ENCODE measurements at regions not wholly inside any gene's neighbourhood (a gene's known extent, or its start where the extent isn't known, plus 50 kb on each side); places are given as distances from the start of the nearest gene placed in this dataset.

DNA sequence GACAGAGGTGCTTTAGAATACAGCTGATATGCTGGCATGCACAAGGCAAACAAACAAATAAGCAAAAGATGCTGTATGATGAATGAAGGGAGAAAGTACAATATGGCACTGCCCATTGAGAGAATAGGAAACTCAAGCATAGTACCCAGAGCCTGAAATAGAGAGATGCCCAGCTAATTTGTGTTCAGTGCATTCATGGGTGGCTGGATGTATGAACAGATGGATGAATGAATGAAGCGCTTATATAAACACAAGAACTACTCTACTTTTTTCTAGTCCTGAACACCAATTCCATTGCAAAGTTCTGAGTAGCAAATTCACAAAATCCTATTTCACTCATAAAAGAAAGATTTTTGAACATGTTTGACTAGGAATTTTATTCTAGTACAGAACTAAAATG, 756.3 kb downstream of the SATB2 start:
- DNase-seq (ENCODE audit: low read depth), result no peak

DNA sequence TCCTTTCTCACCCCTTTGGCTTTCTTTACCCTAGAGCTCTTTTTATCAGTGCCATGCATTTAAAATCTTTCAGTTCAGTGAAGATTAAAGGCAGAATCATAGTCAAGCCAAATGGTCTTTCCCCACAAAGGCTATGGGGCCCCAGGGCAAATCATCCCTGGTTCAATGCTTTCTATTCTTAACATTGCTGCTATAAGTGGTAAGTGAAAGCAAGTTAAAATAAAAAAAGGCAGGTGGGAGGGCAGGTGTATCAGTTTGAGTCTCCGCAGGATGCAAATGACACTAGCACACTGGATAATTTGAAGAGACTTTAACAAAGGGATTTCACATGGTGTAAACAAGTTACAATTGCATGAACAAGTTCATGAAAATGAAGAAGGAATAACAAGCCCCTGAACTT, 757.4 kb downstream of the SATB2 start:
- no peak for DNase-seq (ENCODE audit: low read depth)

- DNase-seq (ENCODE audit: low read depth), result no peak
These were observed 759.5 kb downstream of the SATB2 start for GRCh38 chr2:198698230-198698629.

GRCh38 chr2:198697794-198698193, 759.9 kb downstream of the SATB2 start:
- DNase-seq (ENCODE audit: low read depth), result no peak

GRCh38 chr2:198697218-198697617, 760.5 kb downstream of the SATB2 start:
- DNase-seq (ENCODE audit: low read depth), result no peak

GRCh38 chr2:198695879-198696278, 761.9 kb downstream of the SATB2 start:
- DNase-seq (ENCODE audit: low read depth), result no peak

- DNase-seq (ENCODE audit: low read depth), result no peak
These were observed 764.7 kb downstream of the SATB2 start for GRCh38 chr2:198692907-198693510.

DNA sequence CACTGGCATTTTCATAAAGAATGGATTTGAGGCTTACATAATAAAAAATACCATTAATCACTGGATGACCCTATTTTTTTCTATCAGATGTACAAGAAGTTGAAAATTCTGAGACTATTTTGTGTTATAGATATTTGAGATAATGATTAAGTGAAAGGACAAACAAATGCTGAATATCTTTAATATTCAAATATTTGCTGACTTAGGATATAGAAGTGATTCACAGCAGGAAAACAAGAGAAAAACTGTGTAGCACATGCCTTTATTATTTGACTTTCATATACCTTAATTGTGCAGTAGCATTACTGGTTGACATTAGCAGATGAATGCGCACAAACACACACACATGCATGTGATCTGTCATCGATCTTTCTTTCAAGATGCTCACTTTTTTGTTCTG, 766.5 kb downstream of the SATB2 start:
- DNase-seq (ENCODE audit: low read depth), result no peak

DNA sequence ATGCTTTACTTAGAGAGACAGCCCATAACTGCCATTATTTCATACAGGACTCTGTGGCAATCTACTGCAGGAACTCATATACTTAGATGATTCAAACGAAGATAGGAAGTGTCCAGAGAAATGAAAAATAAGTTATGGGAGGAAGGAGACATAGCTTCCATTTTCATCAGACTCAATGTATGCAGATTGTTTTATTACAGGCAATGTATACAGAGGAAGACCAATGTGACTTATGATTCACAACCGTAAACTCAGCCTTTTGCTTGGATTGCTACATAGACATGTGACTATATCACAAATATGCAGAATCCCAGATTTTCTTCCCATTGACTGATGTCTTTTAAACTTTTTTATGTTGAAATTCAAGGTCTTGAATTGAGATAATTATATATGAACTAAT, 793.4 kb downstream of the SATB2 start:
- DNase-seq (ENCODE audit: low read depth), result peak; percentile 50

GRCh38 chr2:198662905-198663304, 794.8 kb downstream of the SATB2 start:
- no peak for DNase-seq (ENCODE audit: low read depth)

- DNase-seq (ENCODE audit: low read depth), result peak; percentile 48
These were observed 797.2 kb downstream of the SATB2 start for GRCh38 chr2:198660501-198660900.

DNA sequence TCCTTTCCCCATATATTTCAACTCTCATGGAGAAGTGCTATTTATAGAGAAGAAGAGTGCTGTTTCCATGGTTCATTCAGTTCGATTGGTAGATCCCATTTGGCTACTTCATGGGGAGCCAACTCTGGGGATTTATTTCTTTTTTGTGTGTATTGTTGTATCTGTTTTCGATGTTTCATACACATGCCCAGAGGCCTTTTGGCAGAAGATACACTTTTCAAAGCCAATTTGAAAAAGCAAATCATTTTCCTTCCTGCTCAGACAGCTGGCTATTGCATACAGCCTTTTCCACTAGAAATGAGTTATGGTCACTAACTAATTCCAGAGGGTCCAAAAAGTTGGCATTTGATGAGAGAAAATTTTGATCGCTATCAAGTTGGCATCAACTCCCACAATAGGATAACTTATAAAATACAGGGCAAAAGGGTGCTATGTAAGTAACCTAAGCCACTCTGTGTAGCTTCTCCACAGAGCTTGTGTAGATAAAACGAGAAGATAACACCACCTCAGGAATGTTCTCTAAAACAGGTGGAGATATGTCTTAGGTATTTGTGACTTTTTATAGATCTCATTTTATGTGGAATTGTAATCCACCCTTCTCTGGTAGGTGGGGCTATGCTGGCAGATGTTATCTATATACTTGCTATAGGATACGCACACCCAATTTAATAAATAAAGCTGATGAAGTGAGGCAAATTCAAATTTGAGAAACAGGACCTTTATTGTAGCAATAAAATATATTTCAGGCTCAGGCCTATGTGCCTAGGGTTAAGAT, 798.5 kb downstream of the SATB2 start:
- DNase-seq (ENCODE audit: low read depth), result no peak

DNA sequence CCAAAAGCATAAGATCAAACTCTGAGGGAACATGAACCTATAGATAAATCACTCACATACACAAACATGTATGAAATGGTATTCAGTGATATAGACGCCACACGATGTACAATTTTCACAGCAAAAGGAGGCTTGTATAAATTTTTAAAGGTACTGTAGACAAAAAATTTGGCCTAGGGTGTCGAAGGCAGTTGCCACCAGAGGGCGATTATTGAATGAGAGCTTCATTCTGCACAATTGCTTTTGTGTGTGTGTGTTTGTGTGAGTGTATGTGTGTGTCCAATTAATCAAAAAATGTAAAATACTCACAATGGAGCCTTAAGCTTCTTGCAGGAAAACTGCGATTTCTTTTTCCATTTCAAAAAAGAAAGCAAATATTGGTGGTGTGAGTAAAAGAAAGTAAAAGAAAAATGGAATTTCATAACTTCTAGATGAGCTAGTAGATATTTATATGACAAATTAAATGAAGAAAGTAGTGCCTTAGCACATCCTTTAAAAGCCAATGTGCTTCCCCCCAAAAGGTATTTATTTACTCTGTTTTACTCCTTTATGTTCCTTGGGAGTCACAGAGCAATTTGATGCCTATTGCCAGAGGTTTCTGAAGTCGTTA, 800.1 kb downstream of the SATB2 start:
- DNase-seq (ENCODE audit: low read depth), result no peak

- no peak for DNase-seq (ENCODE audit: low read depth)
These were observed 800.9 kb downstream of the SATB2 start for GRCh38 chr2:198656869-198657268.

- DNase-seq (ENCODE audit: low read depth), result no peak
These were observed 803.1 kb downstream of the SATB2 start for GRCh38 chr2:198654646-198655045.

GRCh38 chr2:198653311-198653710, 804.4 kb downstream of the SATB2 start:
- no peak for DNase-seq (ENCODE audit: low read depth)

DNA sequence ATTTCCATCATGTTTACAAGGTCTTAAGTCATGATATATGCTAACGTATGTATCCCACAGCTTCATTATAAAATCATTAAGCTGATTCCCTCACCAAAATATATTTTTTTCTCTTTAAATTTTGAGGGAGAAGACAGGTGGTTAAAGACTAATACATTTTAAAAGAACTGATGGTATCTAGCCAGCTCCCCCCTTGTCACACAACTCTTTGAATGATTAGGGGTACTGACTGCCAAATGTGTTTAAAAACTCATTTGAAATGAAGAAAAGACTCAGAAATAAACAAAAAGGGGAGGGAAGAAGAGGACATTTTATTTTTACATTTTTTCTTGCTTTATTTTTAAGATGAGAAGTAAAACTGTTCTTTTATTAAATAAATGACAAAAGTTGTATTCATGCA, 805.3 kb downstream of the SATB2 start:
- no peak for DNase-seq (ENCODE audit: low read depth)

- no peak for DNase-seq (ENCODE audit: low read depth)
These were observed 811.9 kb downstream of the SATB2 start for GRCh38 chr2:198645816-198646215.

- no peak for DNase-seq (ENCODE audit: low read depth)
These were observed 816.6 kb downstream of the SATB2 start for GRCh38 chr2:198641161-198641560.

DNA sequence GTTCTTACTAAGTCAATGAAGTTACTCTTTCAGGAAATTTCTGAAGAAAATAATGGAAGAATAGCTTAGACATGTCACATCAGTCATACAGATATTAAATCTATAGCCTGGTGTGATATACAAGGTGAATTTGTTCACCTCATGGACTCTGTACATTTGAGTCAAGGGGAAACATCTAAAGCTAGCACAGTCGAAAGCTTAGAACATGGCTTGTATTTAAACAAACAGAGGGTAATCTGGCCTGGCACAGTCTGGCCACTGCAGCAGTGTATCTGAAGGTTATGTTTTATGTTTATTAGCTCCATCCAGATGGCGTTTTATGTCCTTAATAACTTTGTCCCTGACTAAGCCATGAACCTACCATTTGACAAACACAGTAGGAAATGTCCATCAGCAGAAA, 817.3 kb downstream of the SATB2 start:
- DNase-seq (ENCODE audit: low read depth), result no peak

DNA sequence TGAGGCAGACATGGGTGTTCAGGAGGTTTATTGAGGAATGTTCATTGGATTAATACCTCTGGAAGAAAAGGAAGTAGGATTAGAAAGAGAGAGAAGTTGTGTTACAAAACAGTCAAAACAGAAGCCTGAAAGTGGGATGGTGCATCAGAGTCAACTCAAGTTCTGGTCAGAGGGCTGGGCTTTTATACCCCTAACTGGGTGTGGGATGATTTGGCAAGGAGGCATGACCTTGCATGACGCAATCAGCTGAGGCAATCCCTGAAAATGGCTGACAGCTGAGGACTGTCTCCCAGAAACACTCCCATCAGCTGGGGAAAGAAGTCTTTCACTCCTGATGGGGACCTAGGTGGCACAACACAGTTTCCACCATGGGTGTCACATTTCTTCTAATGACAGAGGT, 818.2 kb downstream of the SATB2 start:
- DNase-seq (ENCODE audit: low read depth), result no peak

- DNase-seq (ENCODE audit: low read depth), result no peak
These were observed 819.2 kb downstream of the SATB2 start for GRCh38 chr2:198638577-198638976.

GRCh38 chr2:198630384-198630783, 826.0 kb downstream of the PLCL1 start:
- peak; percentile 31 for DNase-seq (ENCODE audit: low read depth)

DNA sequence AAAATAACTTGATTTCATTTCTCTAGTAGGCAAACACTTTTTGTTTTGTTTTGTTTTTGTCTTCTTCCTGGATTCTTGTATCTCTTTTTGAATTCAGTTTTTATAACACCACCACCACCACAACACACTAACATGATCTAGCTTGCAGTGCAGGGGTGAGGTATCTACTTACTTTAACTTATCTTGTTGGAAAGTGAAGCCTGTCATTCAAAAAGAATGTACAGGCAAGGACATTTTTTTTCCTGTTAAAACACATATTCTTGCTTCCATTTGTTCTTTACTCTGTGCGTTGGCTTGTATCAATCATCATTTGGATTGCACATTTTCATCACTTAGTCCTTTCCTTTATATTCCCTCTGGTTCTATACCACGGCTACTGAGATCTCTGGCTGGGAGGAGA, 824.2 kb downstream of the PLCL1 start:
- DNase-seq (ENCODE audit: low read depth), result no peak

Data from HS-5 (cell line).